CD14-positive monocyte (primary cell): ENCODE measurements at regions not wholly inside any gene's neighbourhood (a gene's known extent, or its start where the extent isn't known, plus 50 kb on each side); places are given as distances from the start of the nearest gene placed in this dataset.

Experiments
- DNase-seq, 3 donors: peaks; one replicate each; pipeline ENCODE4 v3.0.0-alpha.2; 2011 to 2022
- H2AFZ ChIP-seq: 2 replicates; pipeline ENCODE4 v1.6.0; 2012; ENCODE audit warnings: mild to moderate bottlenecking, low read depth, low read length, inconsistent platforms; ENCODE audit not compliant: insufficient read depth, poor library complexity, severe bottlenecking
- H3K27ac ChIP-seq, 2 donors: 1 replicate in 1 of 2; 2 replicates in 1 of 2; pipeline ENCODE4 v1.5.1; 2012 to 2013; ENCODE audit warnings: low read length in 2 of 2, control low read depth in 1 of 2, inconsistent platforms in 1 of 2, low read depth in 1 of 2, mild to moderate bottlenecking in 1 of 2
- H3K27me3 ChIP-seq, 2 donors: one replicate each; pipeline versions ENCODE4 v1.6.0 to v1.6.1; 2011 to 2013; ENCODE audit warnings: low read length in 2 of 2; ENCODE audit not compliant: control insufficient read depth in 2 of 2, insufficient read depth in 2 of 2
- H3K36me3 ChIP-seq, 2 donors: replicated peaks in 1 of 2; 1 replicate in 1 of 2; 2 replicates in 1 of 2; pipeline versions ENCODE4 v1.5.1 to v1.6.1; 2012 to 2013; ENCODE audit warnings: low read length in 2 of 2, control low read depth in 1 of 2, inconsistent platforms in 1 of 2, mild to moderate bottlenecking in 1 of 2; ENCODE audit not compliant: insufficient read depth in 2 of 2, control insufficient read depth in 1 of 2
- H3K4me1 ChIP-seq, 2 donors: 1 replicate in 1 of 2; 2 replicates in 1 of 2; pipeline versions ENCODE4 v1.5.1 to v1.6.1; 2012 to 2013; ENCODE audit warnings: low read length in 2 of 2, control low read depth in 1 of 2, inconsistent platforms in 1 of 2, mild to moderate bottlenecking in 1 of 2, moderate library complexity in 1 of 2; ENCODE audit not compliant: insufficient read depth in 2 of 2, control insufficient read depth in 1 of 2
- H3K4me2 ChIP-seq: replicated peaks from 2 replicates; pipeline ENCODE3; 2012; ENCODE audit warnings: low read length, moderate library complexity, mild to moderate bottlenecking; ENCODE audit not compliant: poor library complexity, severe bottlenecking; ENCODE audit errors: extremely low read depth
- H3K4me3 ChIP-seq, 3 experiments: fragments of 200-600 bp in 1 of 3; sonication (generic) in 1 of 3; replicated peaks in 1 of 3; 1 replicate in 2 of 3; 2 replicates in 1 of 3; pipeline ENCODE4 v1.5.1; 2011 to 2013; ENCODE audit warnings: low read length in 3 of 3, mild to moderate bottlenecking in 3 of 3, control low read depth in 2 of 3, low read depth in 2 of 3, inconsistent platforms in 1 of 3, moderate library complexity in 1 of 3
- H3K79me2 ChIP-seq: 2 replicates; pipeline ENCODE4 v1.6.0; 2012; ENCODE audit warnings: mild to moderate bottlenecking, control low read depth, inconsistent platforms, low read length, moderate library complexity; ENCODE audit not compliant: insufficient read depth
- H3K9ac ChIP-seq: 2 replicates; pipeline ENCODE4 v1.6.0; 2017; ENCODE audit warnings: low read length, mild to moderate bottlenecking; ENCODE audit not compliant: insufficient read depth, poor library complexity, severe bottlenecking
- H3K9me3 ChIP-seq, 2 donors: replicated peaks in 1 of 2; 1 replicate in 1 of 2; 2 replicates in 1 of 2; pipeline versions ENCODE4 v1.5.1 to v1.6.1; 2012 to 2013; ENCODE audit warnings: low read length in 2 of 2, control low read depth in 1 of 2; ENCODE audit not compliant: control insufficient read depth in 1 of 2, insufficient read depth in 1 of 2
- H4K20me1 ChIP-seq: 2 replicates; pipeline ENCODE4 v1.6.0; 2012; ENCODE audit warnings: mild to moderate bottlenecking, low read length, control low read depth, moderate library complexity; ENCODE audit not compliant: insufficient read depth
- H3K27ac Mint-ChIP-seq, 7 donors: one replicate each; pipeline ENCODE4 v1.8.0; 2020; ENCODE audit warnings: mild to moderate bottlenecking in 7 of 7, mixed read lengths in 7 of 7, moderate library complexity in 6 of 7, inconsistent platforms in 2 of 7
- H3K27me3 Mint-ChIP-seq, 3 donors: one replicate each; pipeline ENCODE4 v1.8.0; 2021 to 2022; ENCODE audit warnings: low read depth in 3 of 3, mild to moderate bottlenecking in 3 of 3, mixed read lengths in 3 of 3, moderate library complexity in 3 of 3, inconsistent platforms in 1 of 3
- H3K36me3 Mint-ChIP-seq, 2 donors: one replicate each; pipeline ENCODE4 v1.8.0; 2020; ENCODE audit warnings: mixed read lengths in 2 of 2, inconsistent platforms in 1 of 2, mild to moderate bottlenecking in 1 of 2
- H3K4me1 Mint-ChIP-seq: one replicate; pipeline ENCODE4 v1.8.0; 2020; ENCODE audit warnings: mild to moderate bottlenecking, mixed read lengths
- H3K4me3 Mint-ChIP-seq, 2 donors: one replicate each; pipeline ENCODE4 v1.8.0; 2020; ENCODE audit warnings: mild to moderate bottlenecking in 2 of 2, mixed read lengths in 2 of 2, moderate library complexity in 1 of 2
- H3K9me3 Mint-ChIP-seq, 7 donors: one replicate each; pipeline ENCODE4 v1.8.0; 2020 to 2022; ENCODE audit warnings: mixed read lengths in 7 of 7, mild to moderate bottlenecking in 6 of 7, moderate library complexity in 6 of 7, inconsistent platforms in 2 of 7
- WGBS: methylation state at CpG from one replicate; pipeline ENCODE4 v1.1.5; 2013; ENCODE audit warnings: missing lambda C conversion rate; ENCODE audit not compliant: insufficient coverage; 5-methylcytosine and 5-hydroxymethylcytosine counted together
- intact Hi-C, 2 donors: fragments of 100-400 bp; cut with micrococcal nuclease; formaldehyde crosslinking; loops; one replicate each; pipeline versions ENCODE4 v1.15.0 to v1.15.1; 2023
- TF ChIP-seq, protein P1 (sequence below): fragments of 200-600 bp; IDR thresholded peaks from one replicate; pipeline ENCODE4 v1.8.0; 2022; ENCODE audit warnings: antibody characterized with exemption, mild to moderate bottlenecking

DNA sequence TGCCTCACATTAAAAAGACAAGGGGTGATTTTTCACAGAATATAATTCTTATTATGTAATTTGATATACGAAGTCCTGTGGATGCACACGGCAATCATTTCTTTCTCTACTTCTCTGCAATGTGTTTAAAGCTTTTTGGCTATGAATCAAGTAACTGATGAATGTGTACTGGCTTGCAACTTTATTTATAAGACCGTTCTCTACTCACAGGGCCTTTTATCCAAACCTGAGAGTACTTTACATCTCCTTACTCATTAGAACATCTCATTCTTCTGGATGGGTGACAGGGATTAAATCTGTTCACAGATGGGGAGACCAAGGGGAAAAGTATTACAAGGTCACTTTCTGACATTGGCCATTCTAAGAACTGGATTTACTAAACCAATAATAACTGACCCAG, 215.8 kb upstream of the DIO2 start:
- H3K27me3 ChIP-seq, result no peaks in the 10 kb centered on the region
- WGBS, result no CpG with 5 or more reads among the region's 3 CpGs
- no peak overlapping the region for H3K9ac ChIP-seq
- Mint-ChIP-seq H3K36me3 (no peaks in the 10 kb centered on the region), H3K4me3 (no peak overlapping the region), H3K27me3 (no peaks in the 10 kb centered on the region), H3K4me1 (no peaks in the 10 kb centered on the region), H3K27ac (no peak overlapping the region), H3K9me3 (peaks cover 2 to 13% (median 8%) of the 10 kb centered on the region in 7 donors)
- no peaks in the 10 kb centered on the region for H3K4me1 ChIP-seq
- H3K27ac ChIP-seq, result no peak overlapping the region
- peaks cover 0 to 7% of the 10 kb centered on the region in 2 donors for H3K9me3 ChIP-seq
- no peaks in the 10 kb centered on the region for H4K20me1 ChIP-seq
- H3K79me2 ChIP-seq, result no peaks in the 10 kb centered on the region
- DNase-seq, result no peak
- no peak overlapping the region for H2AFZ ChIP-seq
- no peak overlapping the region for H3K4me3 ChIP-seq
- intact Hi-C loops, result no loop called here
- H3K4me2 ChIP-seq, result no peak overlapping the region
- TF ChIP-seq, protein P1, sequence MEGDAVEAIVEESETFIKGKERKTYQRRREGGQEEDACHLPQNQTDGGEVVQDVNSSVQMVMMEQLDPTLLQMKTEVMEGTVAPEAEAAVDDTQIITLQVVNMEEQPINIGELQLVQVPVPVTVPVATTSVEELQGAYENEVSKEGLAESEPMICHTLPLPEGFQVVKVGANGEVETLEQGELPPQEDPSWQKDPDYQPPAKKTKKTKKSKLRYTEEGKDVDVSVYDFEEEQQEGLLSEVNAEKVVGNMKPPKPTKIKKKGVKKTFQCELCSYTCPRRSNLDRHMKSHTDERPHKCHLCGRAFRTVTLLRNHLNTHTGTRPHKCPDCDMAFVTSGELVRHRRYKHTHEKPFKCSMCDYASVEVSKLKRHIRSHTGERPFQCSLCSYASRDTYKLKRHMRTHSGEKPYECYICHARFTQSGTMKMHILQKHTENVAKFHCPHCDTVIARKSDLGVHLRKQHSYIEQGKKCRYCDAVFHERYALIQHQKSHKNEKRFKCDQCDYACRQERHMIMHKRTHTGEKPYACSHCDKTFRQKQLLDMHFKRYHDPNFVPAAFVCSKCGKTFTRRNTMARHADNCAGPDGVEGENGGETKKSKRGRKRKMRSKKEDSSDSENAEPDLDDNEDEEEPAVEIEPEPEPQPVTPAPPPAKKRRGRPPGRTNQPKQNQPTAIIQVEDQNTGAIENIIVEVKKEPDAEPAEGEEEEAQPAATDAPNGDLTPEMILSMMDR, result no peak
- H3K36me3 ChIP-seq, result no peaks in the 10 kb centered on the region

DNA sequence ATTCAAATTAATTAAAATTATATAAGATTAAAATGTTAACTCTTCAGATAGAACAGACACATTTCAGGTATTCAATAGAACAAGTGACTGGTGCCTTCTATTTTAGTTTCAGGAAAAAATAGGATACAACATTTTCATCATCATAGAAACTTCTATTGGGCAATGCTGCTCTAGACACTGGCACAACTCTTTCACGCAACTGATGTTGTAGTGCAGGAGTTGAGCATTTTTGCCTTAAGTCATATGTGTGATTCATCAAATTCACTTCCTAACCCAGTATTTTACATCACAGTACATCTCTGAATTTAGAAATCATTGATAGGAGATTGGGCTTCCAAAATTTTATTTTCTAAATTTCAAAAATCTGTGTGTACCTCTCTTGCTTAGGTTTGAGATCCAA, 215.4 kb upstream of the DIO2 start:
- DNase-seq, result no peak
- Histone ChIP-seq H3K4me1 (no peaks in the 10 kb centered on the region), H3K4me3 (no peak overlapping the region), H3K9ac (no peak overlapping the region), H3K27ac (no peak overlapping the region), H3K27me3 (no peaks in the 10 kb centered on the region), H4K20me1 (no peaks in the 10 kb centered on the region), H2AFZ (no peak overlapping the region), H3K9me3 (peaks cover 0 to 7% of the 10 kb centered on the region in 2 donors), H3K4me2 (no peak overlapping the region), H3K79me2 (no peaks in the 10 kb centered on the region), H3K36me3 (no peaks in the 10 kb centered on the region)
- Mint-ChIP-seq H3K27me3 (no peaks in the 10 kb centered on the region), H3K4me1 (no peaks in the 10 kb centered on the region), H3K27ac (no peak overlapping the region), H3K36me3 (no peaks in the 10 kb centered on the region), H3K9me3 (peaks cover 2 to 13% (median 8%) of the 10 kb centered on the region in 7 donors), H3K4me3 (no peak overlapping the region)
- no CpG with 5 or more reads among the region's 1 CpG for WGBS
- TF ChIP-seq, protein P1, result no peak
- intact Hi-C loops, result no loop called here
